Endothelial cell of umbilical vein (primary cell): ENCODE measurements at regions not wholly inside any gene's neighbourhood (a gene's known extent, or its start where the extent isn't known, plus 50 kb on each side); places are given as distances from the start of the nearest gene placed in this dataset.

ENCODE experiments used
- BruUV-seq: library from RNA; stranded (reverse); fragments of 400-500 nt; replicated peaks from 2 replicates; lab custom pipeline; 2021; lab: Mats Ljungman, UMichigan
- CTCF ChIA-PET: fragments of 300-600, 350-600 bp; sonication (Branson Sonifier 250); formaldehyde crosslinking; loops from one replicate; lab custom pipeline; 2021; ENCODE audit warnings: antibody characterized with exemption, inconsistent platforms; lab: Charles Lee
- POLR2A ChIA-PET: fragments of 300-600, 350-600 bp; sonication (Branson Sonifier 250); formaldehyde crosslinking; loops from one replicate; lab custom pipeline; 2021; ENCODE audit warnings: antibody characterized with exemption, inconsistent platforms; lab: Charles Lee
- DNase-seq: peaks from one replicate; pipeline ENCODE4 v3.0.0-alpha.2; 2011; ENCODE audit warnings: low read depth, low spot score
- FAIRE-seq: peaks from 2 replicates; lab custom pipeline; 2011; peaks lifted over from hg19 to GRCh38; lab: Jason Lieb, UNC
- H2AFZ ChIP-seq: 2 replicates; pipeline ENCODE4 v1.6.0; 2012; ENCODE audit warnings: low read depth, low read length, control low read depth, inconsistent platforms
- H3K27ac ChIP-seq: 2 replicates; pipeline ENCODE4 v1.5.1; 2011; ENCODE audit warnings: low read depth, mild to moderate bottlenecking, control low read depth, low read length, moderate library complexity; ENCODE audit not compliant: insufficient read depth
- H3K27me3 ChIP-seq, 2 experiments: 2 replicates each; pipeline versions ENCODE4 v1.6.0 to v1.6.1; 2011; ENCODE audit warnings: low read length in 2 of 2, mixed read lengths in 1 of 2; ENCODE audit not compliant: control insufficient read depth in 2 of 2, insufficient read depth in 2 of 2
- H3K36me3 ChIP-seq, 2 experiments: 2 replicates in 1 of 2; 3 replicates in 1 of 2; pipeline ENCODE4 v1.5.1; 2011; ENCODE audit warnings: low read length in 2 of 2, mild to moderate bottlenecking in 1 of 2, moderate library complexity in 1 of 2; ENCODE audit not compliant: control insufficient read depth in 2 of 2, insufficient read depth in 2 of 2; ENCODE audit errors: extremely low read depth in 1 of 2
- H3K4me1 ChIP-seq: 3 replicates; pipeline ENCODE4 v1.5.1; 2011; ENCODE audit warnings: mild to moderate bottlenecking, low read length; ENCODE audit not compliant: control insufficient read depth, insufficient read depth; ENCODE audit errors: extremely low read depth
- H3K4me2 ChIP-seq: 2 replicates; pipeline ENCODE4 v1.6.1; 2011; ENCODE audit warnings: low read length, control low read depth, mixed read lengths; ENCODE audit not compliant: insufficient read depth
- H3K4me3 ChIP-seq, 3 experiments: fragments of 200-600 bp in 1 of 3; sonication (generic), shearing (Covaris generic) in 1 of 3; replicated peaks in 1 of 3; 2 replicates each; pipeline ENCODE4 v1.5.1; 2011 to 2016; ENCODE audit warnings: control low read depth in 3 of 3, low read length in 3 of 3, mild to moderate bottlenecking in 2 of 3, inconsistent platforms in 1 of 3, low read depth in 1 of 3, moderate library complexity in 1 of 3; ENCODE audit not compliant: insufficient read depth in 1 of 3
- H3K79me2 ChIP-seq: 2 replicates; pipeline ENCODE4 v1.6.0; 2012; ENCODE audit warnings: low read length, inconsistent platforms; ENCODE audit not compliant: control insufficient read depth, insufficient read depth
- H3K9ac ChIP-seq: replicated peaks from 2 replicates; pipeline ENCODE3; 2011; ENCODE audit warnings: low read length, control low read depth; ENCODE audit not compliant: insufficient read depth; ENCODE audit errors: extremely low read depth
- H3K9me1 ChIP-seq: replicated peaks from 3 replicates; pipeline ENCODE4 v1.6.0; 2011; ENCODE audit warnings: mild to moderate bottlenecking, low read length; ENCODE audit not compliant: control insufficient read depth, insufficient read depth; ENCODE audit errors: extremely low read depth
- H3K9me3 ChIP-seq: replicated peaks from 2 replicates; pipeline ENCODE4 v1.5.1; 2012; ENCODE audit warnings: low read length, inconsistent platforms; ENCODE audit not compliant: control insufficient read depth, insufficient read depth
- H4K20me1 ChIP-seq: replicated peaks from 2 replicates; pipeline ENCODE3; 2011; ENCODE audit warnings: mild to moderate bottlenecking, low read length; ENCODE audit not compliant: control insufficient read depth, insufficient read depth; ENCODE audit errors: extremely low read depth
- EZH2 ChIP-seq: IDR thresholded peaks from 2 replicates; pipeline ENCODE4 v1.6.1; 2012; ENCODE audit warnings: borderline replicate concordance, low read depth, mild to moderate bottlenecking, moderate library complexity, low read length, inconsistent platforms; ENCODE audit not compliant: severe bottlenecking
- FOS ChIP-seq: IDR thresholded peaks from 2 replicates; pipeline ENCODE4 v1.6.1; 2011; ENCODE audit warnings: mild to moderate bottlenecking, low read length, moderate library complexity, borderline replicate concordance; ENCODE audit not compliant: insufficient read depth
- GATA2 ChIP-seq: IDR thresholded peaks from 2 replicates; pipeline ENCODE4 v1.7.0; 2011; ENCODE audit warnings: low read depth, mild to moderate bottlenecking, moderate library complexity, mixed read lengths, low read length; ENCODE audit not compliant: insufficient read length, insufficient read depth
- JUN ChIP-seq: IDR thresholded peaks from 2 replicates; pipeline ENCODE4 v1.6.1; 2011; ENCODE audit warnings: borderline replicate concordance, low read depth; ENCODE audit not compliant: insufficient read length, insufficient read depth
- MYC ChIP-seq: IDR thresholded peaks from one replicate; pipeline ENCODE4 v1.6.1; 2011; ENCODE audit warnings: mild to moderate bottlenecking, low read depth, low read length
- POLR2A ChIP-seq: IDR thresholded peaks from 2 replicates; pipeline ENCODE4 v1.6.1; 2012; ENCODE audit warnings: low read depth, mild to moderate bottlenecking, control low read depth, low read length
- POLR2AphosphoS5 ChIP-seq: IDR thresholded peaks from 2 replicates; pipeline ENCODE4 v1.6.1; 2012; ENCODE audit warnings: low read depth, mild to moderate bottlenecking, control low read depth, low read length, moderate library complexity; ENCODE audit not compliant: insufficient read depth
- dilution Hi-C: fragments of 300-500 bp; cut with MboI; formaldehyde crosslinking; loops from one replicate; pipeline ENCODE4 v1.15.0; 2019; ENCODE audit warnings: low sequenced_read_pairs; ENCODE audit not compliant: extremely low pct_ligation_motif_present
- intact Hi-C: fragments of 100-400 bp; cut with micrococcal nuclease; formaldehyde crosslinking; loops from one replicate; pipeline ENCODE4 v1.10.0; 2022
- TF ChIP-seq, protein P1 (sequence below), 2 donors: IDR thresholded peaks; 1 replicate in 1 of 2; 2 replicates in 1 of 2; pipeline ENCODE4 v1.5.1; 2011; ENCODE audit warnings: low read length in 2 of 2, mild to moderate bottlenecking in 2 of 2, moderate library complexity in 2 of 2, control low read depth in 1 of 2, inconsistent platforms in 1 of 2, low read depth in 1 of 2; ENCODE audit not compliant: insufficient read depth in 1 of 2; ENCODE audit errors: extremely low read depth in 1 of 2
- TF ChIP-seq, protein P2 (sequence below): IDR thresholded peaks from 2 replicates; pipeline ENCODE4 v1.6.1; 2011; ENCODE audit not compliant: insufficient read depth, insufficient read length

DNA sequence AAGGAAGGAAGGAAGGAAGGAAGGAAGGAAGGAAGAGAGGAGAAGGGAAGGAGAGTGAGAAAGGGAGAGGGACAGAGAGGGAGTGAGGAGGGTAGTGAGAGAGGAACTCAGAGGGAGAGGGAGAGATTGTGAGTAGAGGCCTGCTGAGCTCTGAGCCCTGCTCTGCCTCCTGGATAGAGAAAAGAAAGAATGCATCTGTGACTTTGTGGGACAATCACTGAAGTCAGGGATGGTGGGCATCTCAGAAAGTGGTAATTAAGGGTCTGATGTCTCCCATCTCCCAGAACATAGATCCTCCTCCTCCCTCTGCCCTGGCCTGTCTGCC lies 142.9 kb upstream of the BANK1 start:
- CTCF ChIA-PET, result no interaction called here
- Histone ChIP-seq H3K9ac (no peak overlapping the region), H4K20me1 (no peaks in the 10 kb centered on the region), H3K9me3 (no peaks in the 10 kb centered on the region), H3K79me2 (no peaks in the 10 kb centered on the region), H3K4me3 (no peak overlapping the region), H3K4me1 (no peaks in the 10 kb centered on the region), H3K27me3 (peaks cover 0 to 2% of the 10 kb centered on the region in 2 experiments), H3K9me1 (no peaks in the 10 kb centered on the region), H3K4me2 (no peak overlapping the region), H3K36me3 (no peaks in the 10 kb centered on the region), H2AFZ (no peak overlapping the region), H3K27ac (no peak overlapping the region)
- intact Hi-C loops, result no loop called here
- BruUV-seq, result no TSS peak
- DNase-seq (no peak), FAIRE-seq (no peak)
- POLR2A ChIA-PET, result no interaction called here
- TF ChIP-seq POLR2A (no peak), JUN (no peak), MYC (no peak), GATA2 (no peak), POLR2AphosphoS5 (no peak), EZH2 (no peak), FOS (no peak)
- TF ChIP-seq, protein P1, sequence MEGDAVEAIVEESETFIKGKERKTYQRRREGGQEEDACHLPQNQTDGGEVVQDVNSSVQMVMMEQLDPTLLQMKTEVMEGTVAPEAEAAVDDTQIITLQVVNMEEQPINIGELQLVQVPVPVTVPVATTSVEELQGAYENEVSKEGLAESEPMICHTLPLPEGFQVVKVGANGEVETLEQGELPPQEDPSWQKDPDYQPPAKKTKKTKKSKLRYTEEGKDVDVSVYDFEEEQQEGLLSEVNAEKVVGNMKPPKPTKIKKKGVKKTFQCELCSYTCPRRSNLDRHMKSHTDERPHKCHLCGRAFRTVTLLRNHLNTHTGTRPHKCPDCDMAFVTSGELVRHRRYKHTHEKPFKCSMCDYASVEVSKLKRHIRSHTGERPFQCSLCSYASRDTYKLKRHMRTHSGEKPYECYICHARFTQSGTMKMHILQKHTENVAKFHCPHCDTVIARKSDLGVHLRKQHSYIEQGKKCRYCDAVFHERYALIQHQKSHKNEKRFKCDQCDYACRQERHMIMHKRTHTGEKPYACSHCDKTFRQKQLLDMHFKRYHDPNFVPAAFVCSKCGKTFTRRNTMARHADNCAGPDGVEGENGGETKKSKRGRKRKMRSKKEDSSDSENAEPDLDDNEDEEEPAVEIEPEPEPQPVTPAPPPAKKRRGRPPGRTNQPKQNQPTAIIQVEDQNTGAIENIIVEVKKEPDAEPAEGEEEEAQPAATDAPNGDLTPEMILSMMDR (IDR thresholded peaks at IDR 0.05; ENCODE audit: extremely low read depth in 1 of 2, insufficient read depth in 1 of 2, low read depth in 1 of 2, low read length in 2 of 2), result no peak
- TF ChIP-seq, protein P2, sequence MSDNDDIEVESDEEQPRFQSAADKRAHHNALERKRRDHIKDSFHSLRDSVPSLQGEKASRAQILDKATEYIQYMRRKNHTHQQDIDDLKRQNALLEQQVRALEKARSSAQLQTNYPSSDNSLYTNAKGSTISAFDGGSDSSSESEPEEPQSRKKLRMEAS, result no peak
- dilution Hi-C loops, result no loop called here
